Transverse colon (tissue), 4 donors: ENCODE measurements at regions not wholly inside any gene's neighbourhood (a gene's known extent, or its start where the extent isn't known, plus 50 kb on each side); places are given as distances from the start of the nearest gene placed in this dataset.

Source experiments
- DNase-seq: peaks from one replicate; pipeline ENCODE4 v3.0.0-alpha.2; 2019
- H3K27ac ChIP-seq, 4 donors: fragments of 200-600 bp; sonication (generic); 2 replicates each; pipeline ENCODE4 v1.5.1; 2016 to 2018; ENCODE audit warnings: inconsistent platforms in 4 of 4
- H3K27me3 ChIP-seq: fragments of 200-600 bp; sonication (generic); 2 replicates; pipeline ENCODE4 v1.5.1; 2017; ENCODE audit warnings: inconsistent platforms
- H3K36me3 ChIP-seq, 4 donors: fragments of 200-600 bp; sonication (generic); 2 replicates each; pipeline ENCODE4 v1.5.1; 2017 to 2019; ENCODE audit warnings: inconsistent platforms in 4 of 4
- H3K4me1 ChIP-seq, 4 donors: fragments of 200-600 bp; sonication (generic); 2 replicates each; pipeline ENCODE4 v1.5.1; 2017 to 2020; ENCODE audit warnings: inconsistent platforms in 4 of 4
- H3K4me3 ChIP-seq, 4 donors: fragments of 200-600 bp; sonication (generic); 1 replicate in 1 of 4; 2 replicates in 3 of 4; pipeline versions ENCODE4 v1.5.1 to v1.6.1; 2017 to 2019; ENCODE audit warnings: inconsistent platforms in 4 of 4
- H3K9me3 ChIP-seq, 2 donors: fragments of 200-600 bp; sonication (generic); 2 replicates each; pipeline ENCODE4 v1.5.1; 2017 to 2019; ENCODE audit warnings: inconsistent platforms in 2 of 2
- CTCF ChIP-seq, 5 experiments: fragments of 200-600 bp in 3 of 5; fragments of 450-650 bp in 2 of 5; sonication (generic) in 3 of 5; IDR thresholded peaks; 1 replicate in 2 of 5; 2 replicates in 3 of 5; pipeline ENCODE4 v1.5.1; 2016 to 2017; ENCODE audit warnings: antibody characterized with exemption in 5 of 5, inconsistent platforms in 3 of 5, mild to moderate bottlenecking in 2 of 5, moderate library complexity in 1 of 5
- EP300 ChIP-seq: sonication (generic); formaldehyde crosslinking; IDR thresholded peaks from one replicate; pipeline ENCODE4 v1.6.1; 2017; ENCODE audit warnings: antibody characterized with exemption, low read depth
- POLR2A ChIP-seq: fragments of 450-650 bp; IDR thresholded peaks from one replicate; pipeline ENCODE4 v1.6.1; 2016; ENCODE audit warnings: antibody characterized with exemption, mild to moderate bottlenecking, moderate library complexity
- POLR2AphosphoS5 ChIP-seq, 3 donors: sonication (generic); formaldehyde crosslinking; IDR thresholded peaks; one replicate each; pipeline ENCODE4 v1.6.1; 2016; ENCODE audit warnings: antibody characterized with exemption in 3 of 3
- WGBS, 2 donors: methylation state at CpG; one replicate each; pipeline ENCODE4 v1.1.5; 2018; ENCODE audit warnings: low coverage in 1 of 2; 5-methylcytosine and 5-hydroxymethylcytosine counted together
- in situ Hi-C, 4 donors: fragments of 200-750 bp; cut with MboI; loops; one replicate each; pipeline versions ENCODE4 v1.15.0 to v1.15.1; 2017; ENCODE audit warnings: low sequenced_read_pairs in 3 of 4, low pct_ligation_motif_present in 1 of 4, low pct_unique_long_range_greater_than_20kb in 1 of 4
- intact Hi-C: fragments of 100-400 bp; cut with DNase I; formaldehyde crosslinking; loops from one replicate; pipeline ENCODE4 v1.15.1; 2023; ENCODE audit warnings: low total_unique reads

- 78% methylated on average over 7 of the region's 12 CpGs; no CpG with 5 or more reads in 1 of the 2 donors for WGBS, 2 donors
- Histone ChIP-seq H3K4me3 (no peak overlapping the region), H3K4me1 (no peaks in the 10 kb centered on the region), H3K9me3 (no peaks in the 10 kb centered on the region), H3K36me3 (no peaks in the 10 kb centered on the region), H3K27me3 (peaks cover 27% of the 10 kb centered on the region), H3K27ac (no peak overlapping the region)
- DNase-seq, result no peak
- intact Hi-C loops (loop anchor here (5.0 kb wide), 1 partner anchor 256 kb away; the partner anchor contains the start of gene OLFM1), in situ Hi-C loops (loop anchor here in 3 of 4 donors (10.0 to 25.0 kb wide), 2 partner anchors 256 to 258 kb away; partner anchors contain the start of gene OLFM1 (in 3 of the 3))
- TF ChIP-seq POLR2AphosphoS5 (IDR thresholded peaks at IDR 0.05), result no peak
- no peak for TF ChIP-seq POLR2A
Measured at GRCh38 chr9:135343136-135343535, 136.4 kb upstream of the PPP1R26 start.

GRCh38 chr9:135343837-135344522 lies 135.6 kb upstream of the PPP1R26 start:
- in situ Hi-C loops, result loop anchor here in 3 of 4 donors (10.0 to 25.0 kb wide), 2 partner anchors 257 to 259 kb away; partner anchors contain the start of gene OLFM1 (in 3 of the 3)
- intact Hi-C loops, result loop anchor here (5.0 kb wide), 1 partner anchor 257 kb away; the partner anchor contains the start of gene OLFM1
- DNase-seq, result peak; percentile 52

GRCh38 chr9:135344523-135344901 lies 135.1 kb upstream of the PPP1R26 start:
- no peak overlapping the region for H3K27ac ChIP-seq
- no peak for DNase-seq
- TF ChIP-seq EP300 (no peak), CTCF (IDR thresholded peaks at IDR 0.05) (no peak), POLR2AphosphoS5 (IDR thresholded peaks at IDR 0.05) (no peak), POLR2A (no peak)
- 82% methylated on average over 7 of the region's 7 CpGs; no CpG with 5 or more reads in 1 of the 2 donors for WGBS, 2 donors
- no peaks in the 10 kb centered on the region for H3K4me1 ChIP-seq
- no peaks in the 10 kb centered on the region for H3K9me3 ChIP-seq
- intact Hi-C loops (loop anchor here (5.0 kb wide), 1 partner anchor 257 kb away; the partner anchor contains the start of gene OLFM1), in situ Hi-C loops (loop anchor here in 3 of 4 donors (10.0 to 25.0 kb wide), 2 partner anchors 257 to 260 kb away; partner anchors contain the start of gene OLFM1 (in 3 of the 3))
- H3K27me3 ChIP-seq, result peaks cover 33% of the 10 kb centered on the region
- no peak overlapping the region for H3K4me3 ChIP-seq
- no peaks in the 10 kb centered on the region for H3K36me3 ChIP-seq

More at GRCh38 chr9:135343837-135344522, 135.6 kb upstream of the PPP1R26 start:
- 24% methylated on average over 22 of the region's 25 CpGs; no CpG with 5 or more reads in 1 of the 2 donors for WGBS, 2 donors
- Histone ChIP-seq H3K27me3 (peaks cover 28% of the 10 kb centered on the region), H3K9me3 (no peaks in the 10 kb centered on the region), H3K4me3 (no peak overlapping the region), H3K27ac (no peak overlapping the region), H3K4me1 (no peaks in the 10 kb centered on the region), H3K36me3 (no peaks in the 10 kb centered on the region)
- TF ChIP-seq CTCF (IDR thresholded peaks at IDR 0.05) (peak; percentile 69 to 90 (median 81)), EP300 (no peak)

GRCh38 chr9:135344915-135345500 lies 134.6 kb upstream of the PPP1R26 start:
- intact Hi-C loops, result loop anchor here (5.0 kb wide), 1 partner anchor 258 kb away; the partner anchor contains the start of gene OLFM1
- WGBS, 2 donors, result 65 to 77% methylated on average over 2 to 19 of the region's 19 CpGs
- Histone ChIP-seq H3K4me1 (no peaks in the 10 kb centered on the region), H3K27me3 (peaks cover 38% of the 10 kb centered on the region), H3K27ac (no peak overlapping the region), H3K9me3 (no peaks in the 10 kb centered on the region), H3K36me3 (no peaks in the 10 kb centered on the region), H3K4me3 (no peak overlapping the region)
- no peak for DNase-seq
- in situ Hi-C loops, result loop anchor here in 3 of 4 donors (10.0 to 25.0 kb wide), 2 partner anchors 258 to 260 kb away; partner anchors contain the start of gene OLFM1 (in 3 of the 3)
- no peak for TF ChIP-seq CTCF (IDR thresholded peaks at IDR 0.05)
- no peak for TF ChIP-seq EP300
- TF ChIP-seq POLR2A, result no peak
- TF ChIP-seq POLR2AphosphoS5 (IDR thresholded peaks at IDR 0.05), result no peak
